SH-SY5Y (cell line): ENCODE measurements at regions not wholly inside any gene's neighbourhood (a gene's known extent, or its start where the extent isn't known, plus 50 kb on each side); places are given as distances from the start of the nearest gene placed in this dataset.

Experiments used
- GATA2 ChIP-seq: IDR thresholded peaks from 2 replicates; pipeline ENCODE4 v1.6.1; 2011; ENCODE audit warnings: mild to moderate bottlenecking, low read depth, low read length
- GATA3 ChIP-seq: IDR thresholded peaks from 2 replicates; pipeline ENCODE4 v1.6.1; 2011; ENCODE audit warnings: low read depth, mild to moderate bottlenecking, low read length, moderate library complexity

DNA sequence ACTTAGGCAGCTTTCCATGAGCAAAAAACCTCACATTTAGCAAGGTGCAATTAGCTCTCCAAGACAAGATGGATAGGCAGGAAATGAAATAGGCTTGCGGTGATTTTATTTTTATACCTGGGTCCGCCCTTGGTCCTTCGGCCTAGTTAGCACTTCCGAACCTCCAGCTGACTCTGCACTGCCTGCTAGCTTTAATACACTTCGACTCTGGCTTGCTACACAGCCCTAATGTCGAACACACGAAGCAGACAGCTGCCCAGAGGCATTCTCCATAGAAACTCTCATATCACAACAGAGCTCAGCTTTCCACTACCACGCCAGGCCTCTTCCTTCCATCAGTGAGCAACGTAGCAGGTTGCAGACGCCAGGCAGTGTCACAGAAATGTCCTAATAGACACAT, 688.0 kb downstream of the VRK1 start:
- TF ChIP-seq GATA2 (no peak), GATA3 (no peak)
